Hypothalamus (tissue), 51 donors: ENCODE measurements at regions not wholly inside any gene's neighbourhood (a gene's known extent, or its start where the extent isn't known, plus 50 kb on each side); places are given as distances from the start of the nearest gene placed in this dataset.
A peak's percentile ranks its signal among the peaks of the same experiment; 100 is the strongest.

ENCODE experiments used
- DNase-seq, 51 donors: peaks; one replicate each; lab custom pipeline; 2025; lab: John Stamatoyannopoulos, UW

DNA sequence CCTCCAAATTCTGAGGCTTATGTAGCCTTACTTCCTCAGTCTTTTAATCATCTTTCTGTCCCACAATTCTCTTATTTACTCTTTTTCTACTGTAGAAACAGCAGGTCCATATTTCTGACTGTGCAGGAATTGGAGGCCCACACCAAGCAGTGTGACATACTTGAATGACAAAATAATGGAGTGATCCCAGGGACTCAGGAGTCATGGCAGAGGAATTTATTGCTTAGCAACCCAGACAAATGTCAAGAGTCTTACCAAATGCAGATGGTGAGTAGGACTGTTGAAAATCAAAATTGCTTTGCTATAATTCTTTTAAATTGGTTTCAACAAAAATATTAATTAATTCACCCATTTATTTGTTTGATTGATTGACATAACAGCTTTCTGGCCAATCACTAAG is 59.9 kb downstream of the HTR1B start:
- no peak for DNase-seq

DNA sequence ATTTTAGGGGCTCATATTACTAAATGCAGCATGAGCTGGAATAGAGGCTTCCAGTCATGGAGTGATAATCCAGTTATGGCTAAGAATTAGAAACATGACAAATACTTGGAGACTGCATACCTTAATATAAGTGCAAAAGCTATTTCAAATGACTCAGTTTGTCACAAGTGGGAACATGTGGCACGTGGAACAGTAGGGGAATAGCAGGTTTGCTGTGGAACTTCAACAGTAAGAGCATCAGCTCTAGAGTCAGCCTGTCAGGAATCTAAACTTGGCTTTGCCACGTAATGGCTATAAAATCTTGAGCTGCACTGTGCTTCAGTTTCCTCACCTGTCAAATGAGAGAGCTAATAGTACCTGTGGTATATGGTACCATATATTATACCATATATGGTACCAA is 62.1 kb downstream of the HTR1B start:
- DNase-seq = no peak

DNA sequence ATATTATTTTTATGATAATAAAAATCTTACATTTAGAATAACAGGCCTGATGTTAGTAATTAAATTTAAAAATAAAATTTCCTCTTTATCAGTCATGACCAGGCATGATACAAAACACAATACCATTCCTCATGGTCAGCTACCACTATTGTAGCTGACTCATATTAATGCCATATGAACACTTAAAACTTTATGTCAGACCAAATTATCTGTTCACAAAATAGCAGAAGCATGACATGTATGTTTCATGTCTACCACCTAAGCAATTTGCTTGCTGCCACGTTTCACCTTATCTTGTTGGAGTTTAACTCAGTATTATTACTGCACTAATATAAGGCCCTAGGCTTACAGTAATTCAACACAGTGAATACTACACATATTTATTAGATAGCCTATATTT is 65.7 kb downstream of the HTR1B start:
- no peak for DNase-seq

DNA sequence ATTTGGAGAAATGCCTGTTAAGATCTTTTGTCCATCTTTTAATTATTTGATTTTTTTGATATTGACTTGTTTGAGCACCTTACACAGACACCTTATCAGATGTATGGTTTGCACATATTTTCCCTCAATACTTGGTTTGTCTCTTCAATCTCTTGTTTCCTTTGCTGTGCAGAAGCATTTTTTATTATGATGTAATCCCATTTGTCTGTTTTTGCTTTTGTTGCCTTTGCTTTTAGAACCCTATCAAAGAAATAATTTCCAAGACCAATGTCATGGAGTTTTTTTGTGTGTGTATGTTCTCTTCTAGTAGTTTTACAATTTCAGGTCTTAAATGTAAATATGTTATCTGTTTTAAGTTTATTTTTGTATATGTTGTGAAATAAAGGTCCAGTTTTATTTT is 73.9 kb downstream of the HTR1B start:
- DNase-seq = no peak

DNA sequence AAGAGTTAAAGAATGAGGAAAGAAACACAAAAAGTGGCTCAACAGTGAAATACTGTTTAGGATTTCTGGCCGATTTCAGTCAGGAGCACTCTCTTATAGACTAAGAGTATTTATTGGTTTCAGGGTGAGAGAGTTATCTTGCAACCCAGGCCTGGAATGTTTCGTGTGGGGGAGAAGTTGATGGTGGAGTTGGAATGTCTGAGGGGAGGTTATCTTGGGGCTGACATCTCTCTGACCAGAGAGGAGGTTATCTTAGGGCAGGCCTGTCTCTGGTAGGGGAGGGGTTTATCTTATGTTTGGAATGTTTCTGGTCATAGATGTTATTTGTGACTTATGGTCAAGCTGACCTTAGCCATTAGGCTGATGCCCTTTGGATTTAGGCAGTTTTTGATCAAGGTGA is 80.3 kb downstream of the HTR1B start:
- no peak for DNase-seq

DNA sequence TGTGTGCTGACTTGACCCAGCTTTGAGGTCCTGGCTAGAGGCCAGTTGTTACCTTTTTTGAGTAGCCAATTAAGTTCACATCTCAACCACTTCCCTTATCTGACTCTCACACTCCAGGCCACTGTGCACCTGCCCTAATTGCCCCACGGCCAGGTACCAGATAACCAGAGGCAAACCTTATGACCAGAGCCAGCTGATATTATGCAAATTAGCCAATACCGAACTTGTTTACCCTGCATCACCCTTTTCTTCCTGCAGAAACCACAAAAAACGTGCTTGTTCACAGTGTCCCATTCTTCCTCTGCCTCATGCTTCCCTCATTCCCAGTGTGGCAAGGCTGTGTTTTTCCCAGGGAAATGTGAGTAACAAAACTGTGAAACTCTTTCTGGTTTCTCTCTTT is 89.3 kb downstream of the HTR1B start:
- no peak for DNase-seq

DNA sequence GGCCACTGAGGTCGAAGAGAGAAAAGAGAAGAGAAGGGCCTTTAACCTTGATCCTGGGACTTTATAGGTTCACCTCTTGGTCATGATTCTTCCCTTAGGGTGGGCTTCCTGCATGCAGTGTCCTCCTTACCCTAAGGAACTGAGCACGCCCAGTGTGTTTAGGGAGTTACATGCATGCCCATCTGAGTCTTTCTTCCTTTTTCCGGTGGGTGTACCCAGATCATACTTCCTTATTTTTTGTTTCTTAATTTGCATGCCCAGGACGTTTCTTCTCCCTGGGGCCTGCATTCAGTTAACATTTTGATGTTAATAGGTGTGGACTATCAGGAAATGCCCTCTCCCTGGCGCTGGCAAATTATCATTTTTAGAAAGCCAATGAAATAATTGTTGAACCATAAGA is 91.5 kb downstream of the HTR1B start:
- no peak for DNase-seq

DNA sequence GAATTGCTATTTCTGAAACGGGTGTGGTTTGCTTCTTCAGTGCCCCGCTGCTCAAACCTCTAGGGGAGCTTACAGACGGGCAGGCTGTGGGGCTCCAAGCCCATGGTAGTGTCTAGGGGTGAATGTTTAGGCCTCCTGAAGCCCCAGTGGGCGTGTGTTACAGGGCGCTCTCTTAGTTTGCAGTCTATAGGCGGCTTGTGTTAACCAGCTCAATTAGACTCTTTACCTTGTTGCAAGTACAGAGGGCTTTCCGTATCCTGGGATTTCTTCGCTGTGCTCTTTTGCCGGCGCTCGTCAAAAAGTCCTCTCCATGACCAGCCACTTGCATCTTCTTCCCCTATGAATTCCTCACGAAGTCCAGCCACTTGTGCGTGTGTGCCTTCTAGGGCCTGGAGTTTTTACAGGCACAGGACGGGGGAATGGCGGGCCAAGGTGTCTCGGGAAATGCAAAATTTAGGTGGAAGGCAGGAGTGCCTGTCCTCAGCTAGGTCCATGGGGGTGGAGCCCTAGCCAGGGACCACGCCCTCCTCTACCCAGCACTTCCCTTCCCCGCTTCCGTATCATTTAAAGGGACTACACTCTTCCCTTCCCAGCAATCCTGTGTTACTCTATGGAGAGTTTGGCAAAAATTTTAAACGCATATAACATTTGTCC is 94.5 kb downstream of the HTR1B start:
- peak in 1 of 51 donors; percentile 1 for DNase-seq

DNA sequence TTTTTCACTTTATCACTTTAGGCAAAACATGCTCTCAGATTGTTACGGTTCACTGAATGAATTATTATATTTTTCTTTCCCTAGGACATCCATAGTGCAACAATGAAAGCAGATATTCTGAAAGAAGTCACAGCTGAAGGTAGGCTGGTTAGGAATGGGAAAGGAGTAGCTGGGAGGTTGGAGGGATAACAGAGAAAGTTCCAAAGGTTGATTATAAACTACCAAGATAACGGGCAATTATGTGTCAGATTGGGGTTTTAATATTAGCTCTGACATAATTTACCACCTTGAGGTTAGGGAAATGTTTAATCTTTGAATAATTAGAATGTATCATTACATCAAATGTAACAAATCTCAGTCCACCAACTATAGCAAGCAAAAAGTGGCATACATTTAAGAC is 96.5 kb downstream of the HTR1B start:
- DNase-seq = no peak

DNA sequence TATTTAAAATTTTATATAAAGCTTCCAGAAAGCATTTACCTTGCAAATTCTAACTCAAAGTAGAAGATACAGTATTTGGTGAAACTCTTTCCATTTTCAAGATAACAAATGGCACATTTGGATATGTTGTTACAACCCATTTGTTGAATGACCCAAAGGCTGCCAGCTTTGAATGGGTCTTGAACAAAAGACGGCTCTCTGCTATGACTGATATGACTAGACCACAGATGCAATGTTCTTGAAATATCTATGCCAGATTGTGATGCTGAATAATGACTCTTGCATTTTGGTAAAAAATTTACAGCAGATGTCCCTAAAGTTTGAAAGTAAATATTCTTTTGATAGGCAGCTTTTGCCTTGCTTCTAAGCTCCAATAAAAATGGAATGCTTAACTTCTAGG is 99.6 kb downstream of the HTR1B start:
- no peak for DNase-seq

DNA sequence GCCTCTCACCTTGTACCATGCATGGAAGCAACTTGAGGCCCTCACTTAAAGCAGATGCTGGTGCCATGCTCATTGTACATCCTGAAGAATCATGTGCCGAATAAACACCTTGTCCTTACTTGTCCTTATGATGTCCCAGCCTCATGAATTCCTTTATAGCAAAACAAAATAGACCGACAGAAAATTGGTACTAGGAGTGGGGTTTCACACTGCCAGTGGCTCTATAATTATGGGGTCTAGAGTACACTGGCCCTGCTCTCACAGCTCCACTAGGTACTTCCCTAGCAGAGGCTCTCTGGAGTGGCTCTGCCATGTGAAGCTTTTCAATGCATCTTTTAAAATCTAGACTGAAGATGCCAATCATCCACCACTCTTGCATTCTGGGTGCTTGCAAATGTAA is 101.2 kb downstream of the HTR1B start:
- DNase-seq = no peak

DNA sequence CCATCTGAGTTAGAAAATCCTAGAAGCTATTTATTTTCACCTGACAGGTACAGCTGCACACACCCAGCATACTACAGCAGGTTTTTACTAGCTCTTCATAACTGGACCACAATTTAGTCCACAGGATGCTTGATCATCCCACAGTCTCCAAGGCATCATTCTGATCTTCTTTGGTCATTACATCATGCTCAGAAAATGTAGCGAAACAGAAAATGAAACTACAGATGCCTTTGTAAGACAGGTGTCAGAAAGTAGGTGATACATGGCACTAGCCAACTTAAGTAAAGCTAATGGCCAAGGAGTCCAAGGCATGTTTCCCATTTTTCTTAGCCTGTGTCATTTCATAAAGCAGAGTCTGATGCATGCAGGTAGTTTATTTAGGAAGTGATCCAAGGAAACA is 102.3 kb downstream of the HTR1B start:
- DNase-seq = no peak

DNA sequence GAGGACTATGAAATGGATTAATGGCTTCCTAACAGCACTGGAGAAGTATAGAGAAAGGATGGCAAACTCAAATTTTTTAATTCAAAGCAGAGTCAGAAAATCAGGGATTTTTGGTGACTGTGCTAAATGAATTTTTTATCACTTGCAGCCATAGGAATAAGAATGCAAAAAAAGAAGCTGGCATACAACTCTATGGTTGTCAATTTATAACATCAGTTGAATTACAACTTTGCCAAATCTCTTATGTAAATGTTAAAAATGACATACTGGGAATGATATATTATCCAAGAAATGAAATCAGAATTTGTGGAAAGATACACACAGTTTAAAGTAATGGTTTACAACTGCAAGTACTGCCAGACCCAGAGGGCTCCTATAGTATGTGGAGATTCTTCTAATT is 106.5 kb downstream of the HTR1B start:
- DNase-seq = no peak

DNA sequence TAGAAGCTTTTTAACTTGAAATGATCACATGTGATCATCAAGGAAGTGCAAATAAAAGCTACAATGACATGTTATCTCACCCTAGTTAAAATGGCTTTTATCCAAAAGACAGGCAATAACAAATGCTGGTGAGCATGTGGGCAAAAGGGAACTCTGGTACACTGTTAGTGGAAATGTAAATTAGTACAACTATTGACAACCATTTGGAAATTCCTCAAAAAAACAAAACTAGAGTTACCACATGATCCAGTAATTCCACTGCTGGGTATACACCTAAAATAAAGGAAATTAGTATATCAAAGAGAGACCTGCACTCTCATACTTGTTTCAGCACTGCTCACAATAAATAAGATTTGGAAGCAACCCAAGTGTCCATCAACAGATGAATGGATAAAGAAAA is 108.7 kb downstream of the HTR1B start:
- no peak for DNase-seq

DNA sequence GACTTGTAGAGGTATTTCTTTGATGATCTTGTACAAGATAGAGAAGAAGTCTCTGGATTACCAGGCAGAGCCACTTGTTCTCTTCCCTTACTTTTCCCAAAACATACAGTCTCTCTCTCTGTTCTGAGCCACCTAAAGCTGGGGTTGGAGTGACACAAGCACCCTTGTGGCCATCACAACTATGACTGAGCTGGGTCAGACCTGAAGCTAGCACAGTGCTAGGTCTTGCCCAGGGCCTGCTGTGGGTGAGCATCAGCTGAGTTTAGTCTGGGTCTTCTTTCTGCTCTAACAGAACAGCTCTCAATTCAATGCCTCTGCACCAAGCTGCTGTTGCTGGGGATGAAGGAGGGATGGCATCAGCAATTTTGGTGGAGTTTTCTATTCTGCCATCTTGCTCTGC is 110.2 kb downstream of the HTR1B start:
- DNase-seq = no peak

DNA sequence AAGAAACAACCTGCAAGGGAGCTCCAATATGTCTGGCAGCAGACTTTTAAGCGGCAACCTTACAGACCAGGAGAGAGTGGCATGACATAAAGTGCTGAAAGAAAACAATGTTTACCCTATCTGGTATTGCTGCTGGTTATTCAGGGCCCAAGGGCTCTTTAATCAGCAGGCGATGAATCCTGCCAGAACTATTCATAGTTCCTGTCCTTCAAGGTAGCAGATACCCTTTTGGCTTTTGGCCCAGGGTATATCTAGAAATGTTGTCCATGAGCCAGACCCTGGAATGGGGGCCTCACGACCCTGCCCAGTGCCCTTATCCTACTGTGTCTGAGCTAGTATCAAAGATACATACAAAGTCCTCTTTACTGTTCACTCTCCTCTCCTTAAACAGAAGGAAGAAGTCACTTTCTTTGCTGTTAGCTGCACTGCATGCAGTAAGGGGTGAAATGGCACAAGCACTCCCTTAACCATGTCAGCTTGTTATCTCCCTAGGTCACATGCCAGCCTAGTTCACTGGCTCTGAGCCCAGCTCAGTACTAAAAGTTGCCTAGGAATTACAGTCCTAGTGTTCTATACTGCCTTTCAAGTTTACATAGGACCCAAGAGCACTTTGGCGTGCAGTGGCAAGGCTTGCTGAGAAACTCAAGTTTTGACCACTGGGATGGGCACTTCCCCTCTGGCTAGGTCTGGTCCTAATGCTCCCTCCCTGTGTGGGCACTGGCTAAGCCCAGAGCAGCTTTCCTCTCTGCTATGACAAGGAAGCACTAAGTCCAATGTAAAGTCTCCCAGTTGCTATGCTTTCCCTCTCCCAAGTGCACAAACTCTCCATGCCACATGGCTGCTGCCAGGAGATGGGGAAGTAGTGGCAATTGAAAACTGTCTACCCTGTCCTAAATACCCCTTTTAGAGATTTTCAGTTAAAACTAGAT is 122.0 kb downstream of the HTR1B start:
- DNase-seq = no peak

DNA sequence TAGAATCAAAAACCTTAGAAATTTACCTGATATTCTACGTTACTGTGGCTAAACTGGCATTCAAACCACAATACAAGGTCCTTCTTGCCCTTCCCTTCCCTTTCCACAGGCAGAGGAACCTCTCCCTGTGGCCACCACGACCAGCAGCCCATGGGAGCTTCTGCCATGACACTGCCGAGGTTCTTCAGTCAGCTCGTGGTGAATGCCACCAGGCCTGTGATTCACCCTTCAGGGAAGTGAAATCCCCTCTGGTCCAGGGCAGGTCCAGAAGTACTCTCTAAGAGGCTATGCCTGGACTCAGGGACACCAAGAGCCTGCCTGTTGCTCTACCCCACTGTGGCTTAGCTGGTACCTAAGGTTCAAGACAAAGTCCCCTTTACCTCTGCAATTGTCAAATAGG is 123.0 kb downstream of the HTR1B start:
- DNase-seq = no peak

DNA sequence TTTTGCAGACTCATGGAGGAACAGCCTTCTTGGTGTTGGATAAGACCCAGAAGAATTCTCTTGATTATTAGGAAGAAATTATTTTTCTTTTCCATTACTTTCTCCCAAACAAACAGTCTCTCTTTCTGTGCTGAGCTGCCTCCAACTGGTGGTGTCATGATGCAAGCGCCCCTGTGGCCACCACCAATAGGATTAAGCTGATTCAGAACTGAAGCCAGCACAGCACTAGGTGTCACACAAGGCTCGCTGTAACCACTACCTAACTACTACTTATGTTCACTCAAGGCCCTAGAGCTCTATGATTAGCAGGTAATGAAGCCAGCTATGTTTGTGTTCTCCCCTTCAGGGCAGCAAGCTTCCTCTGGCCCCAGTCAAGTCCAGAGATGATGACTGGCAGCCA is 123.4 kb downstream of the HTR1B start:
- DNase-seq = no peak

DNA sequence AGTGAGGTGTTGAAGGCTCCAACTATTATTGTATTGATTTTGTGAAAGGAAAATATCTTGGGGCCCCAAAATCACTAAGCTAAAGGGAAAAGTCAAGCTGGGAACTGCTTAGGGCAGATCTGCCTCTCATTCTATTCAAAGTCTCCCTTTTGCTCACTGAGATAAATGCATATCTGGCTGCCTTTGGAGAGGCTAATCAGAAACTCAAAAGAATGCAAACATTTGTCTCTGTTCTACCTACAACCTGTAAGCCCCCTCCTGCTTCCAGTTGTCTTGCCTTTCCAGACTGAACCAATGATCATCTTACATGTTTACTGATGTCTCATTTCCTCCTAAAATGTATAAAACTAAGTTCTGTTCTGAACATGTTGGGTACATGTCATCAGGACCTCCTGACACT is 125.9 kb downstream of the HTR1B start:
- no peak for DNase-seq

DNA sequence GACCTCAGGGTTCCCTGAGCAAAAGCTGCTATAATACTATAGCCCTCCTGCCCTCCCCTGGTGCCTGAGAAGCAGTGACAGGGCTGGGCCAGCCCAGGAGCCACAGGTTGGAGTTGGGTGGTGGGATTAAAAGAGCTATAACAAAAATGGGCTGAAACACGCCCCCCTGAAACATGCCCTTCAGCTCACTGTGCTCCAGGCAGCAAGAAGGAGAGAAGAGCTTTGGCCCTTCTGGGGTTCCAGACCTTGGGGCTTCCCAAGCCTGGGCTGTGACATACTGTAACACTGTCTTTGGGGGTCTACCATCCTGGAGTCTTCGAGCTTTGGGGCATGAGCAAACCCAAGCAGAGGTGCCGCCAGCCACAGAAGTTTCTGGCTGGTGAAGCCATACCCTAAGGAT is 129.2 kb downstream of the HTR1B start:
- DNase-seq = no peak

DNA sequence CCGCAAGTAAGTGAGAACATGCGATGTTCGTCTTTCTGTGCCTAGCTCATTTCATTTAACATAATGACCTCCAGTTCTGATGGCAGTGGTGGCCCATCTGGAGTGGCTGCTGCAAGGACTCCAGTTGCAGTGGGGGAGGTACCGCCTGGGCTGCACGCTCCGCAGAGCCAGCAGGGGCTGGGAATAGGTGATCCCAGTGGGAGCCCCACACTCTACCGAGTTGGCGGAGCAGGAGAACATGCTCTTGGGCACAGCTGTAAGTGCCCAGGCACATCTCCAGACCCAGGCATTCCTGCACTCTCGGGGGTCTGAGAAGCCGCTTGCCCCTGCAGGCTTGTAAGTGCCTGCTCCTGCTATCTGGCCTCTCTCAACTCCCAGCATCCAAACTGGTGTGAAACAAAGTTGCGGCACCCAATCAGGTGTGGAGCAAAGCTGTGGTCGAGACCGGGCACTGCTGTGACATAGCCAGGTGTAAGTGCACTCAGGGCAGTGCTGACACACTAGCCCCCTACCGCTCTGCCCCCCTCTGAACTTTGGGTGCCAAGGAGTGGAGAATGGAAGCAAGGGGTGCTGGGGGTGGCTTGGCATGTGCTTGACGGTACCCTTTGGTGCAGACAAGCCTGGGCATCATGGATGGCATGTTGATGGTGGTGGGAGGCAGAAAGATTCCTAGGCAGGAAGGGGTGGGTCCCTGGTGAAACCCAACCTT is 130.2 kb downstream of the HTR1B start:
- no peak for DNase-seq

DNA sequence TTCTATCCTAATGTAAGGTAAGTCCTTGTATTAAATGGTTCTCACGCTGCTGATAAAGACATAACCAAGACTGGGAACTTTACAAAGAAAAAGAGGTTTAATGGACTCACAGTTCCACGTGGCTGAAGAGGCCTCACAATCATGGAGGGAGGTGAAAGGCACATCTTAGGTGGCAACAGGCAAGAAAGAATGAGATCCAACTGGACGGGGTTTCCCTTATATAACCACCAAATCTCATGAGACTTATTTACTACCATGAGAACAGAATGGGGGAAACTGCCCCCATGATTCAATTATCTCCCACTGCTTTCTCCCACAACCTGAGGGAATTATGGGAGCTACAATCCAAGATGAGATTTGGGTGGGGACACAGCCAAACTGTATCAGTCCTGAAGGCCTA is 136.6 kb downstream of the HTR1B start:
- DNase-seq = no peak
